ENCODE measurements at regions not wholly inside any gene's neighbourhood (a gene's known extent, or its start where the extent isn't known, plus 50 kb on each side); places are given as distances from the start of the nearest gene placed in this dataset.

DNA sequence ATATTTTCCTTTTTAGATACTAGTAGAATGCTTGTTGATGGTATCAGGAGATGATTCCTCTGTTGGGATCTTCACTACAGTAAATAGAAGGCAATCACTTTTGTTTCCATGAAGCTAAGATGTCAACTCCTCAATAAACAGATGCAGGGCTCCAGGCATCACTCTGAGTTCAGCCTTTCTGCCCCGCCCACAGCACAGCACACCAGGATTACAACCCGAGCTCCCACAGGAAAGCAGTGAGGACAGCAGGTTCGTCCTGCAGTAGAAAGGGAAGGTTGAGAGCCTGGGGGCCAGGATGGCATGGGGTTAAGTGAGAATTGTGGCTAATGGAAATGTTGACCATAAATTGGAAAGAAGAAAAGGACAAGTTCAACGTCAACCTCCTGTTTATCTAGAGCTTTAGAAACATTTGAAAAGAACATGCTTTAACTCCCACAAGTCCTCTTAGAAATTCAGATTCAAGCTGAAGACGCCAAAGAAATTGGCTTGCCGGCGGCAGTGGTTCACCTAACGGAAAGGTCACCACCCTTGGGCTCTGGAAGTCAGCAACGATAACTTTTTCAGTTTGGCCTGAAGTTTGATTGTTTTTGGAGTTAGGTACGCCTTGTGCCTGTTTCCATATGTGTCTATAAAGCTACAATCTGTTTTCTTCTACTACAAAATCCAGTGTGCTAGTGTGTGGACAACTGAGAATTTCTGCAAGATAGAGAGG lies 144.4 kb upstream of the PDE10A start:
- H3K27ac ChIP-seq: no peak overlapping the region
- no peaks in the 10 kb centered on the region for H4K20me1 ChIP-seq (ENCODE audit: insufficient read depth)
- no peaks in the 10 kb centered on the region for H3K79me2 ChIP-seq (ENCODE audit: insufficient read depth)
- H2AFZ ChIP-seq: no peak overlapping the region
- in situ Hi-C loops (cut with MboI): no loop called here
- no peaks in the 10 kb centered on the region for H3K9me2 ChIP-seq (ENCODE audit: insufficient read depth)
- 6% methylated on average over 10 of the region's 10 CpGs for WGBS, 2 experiments (ENCODE audit: low coverage in 1 of 2, low lambda C conversion rate in 2 of 2, missing lambda C conversion rate in 2 of 2)
- H3F3A ChIP-seq (ENCODE audit: insufficient read depth): no peaks in the 10 kb centered on the region
- TF ChIP-seq EZH2phosphoT487 (IDR thresholded peaks at IDR 0.05; ENCODE audit: insufficient read depth, low read depth) (no peak), EZH2 (IDR thresholded peaks at IDR 0.05; ENCODE audit: insufficient read depth, poor library complexity, severe bottlenecking) (no peak)
- no peaks in the 10 kb centered on the region for H3K27me3 ChIP-seq (replicated peaks; ENCODE audit: insufficient read depth)
- H3K4me3 ChIP-seq: no peak overlapping the region
- H3K9ac ChIP-seq: no peak overlapping the region
- H3K4me2 ChIP-seq (ENCODE audit: unreplicated experiment): no peak overlapping the region
- DNase-seq: no peak
- no peaks in the 10 kb centered on the region for H3K9me3 ChIP-seq (ENCODE audit: low read depth)
- no peaks in the 10 kb centered on the region for H3K4me1 ChIP-seq (ENCODE audit: insufficient read depth)
- H3K36me3 ChIP-seq (ENCODE audit: low read depth): no peaks in the 10 kb centered on the region

DNA sequence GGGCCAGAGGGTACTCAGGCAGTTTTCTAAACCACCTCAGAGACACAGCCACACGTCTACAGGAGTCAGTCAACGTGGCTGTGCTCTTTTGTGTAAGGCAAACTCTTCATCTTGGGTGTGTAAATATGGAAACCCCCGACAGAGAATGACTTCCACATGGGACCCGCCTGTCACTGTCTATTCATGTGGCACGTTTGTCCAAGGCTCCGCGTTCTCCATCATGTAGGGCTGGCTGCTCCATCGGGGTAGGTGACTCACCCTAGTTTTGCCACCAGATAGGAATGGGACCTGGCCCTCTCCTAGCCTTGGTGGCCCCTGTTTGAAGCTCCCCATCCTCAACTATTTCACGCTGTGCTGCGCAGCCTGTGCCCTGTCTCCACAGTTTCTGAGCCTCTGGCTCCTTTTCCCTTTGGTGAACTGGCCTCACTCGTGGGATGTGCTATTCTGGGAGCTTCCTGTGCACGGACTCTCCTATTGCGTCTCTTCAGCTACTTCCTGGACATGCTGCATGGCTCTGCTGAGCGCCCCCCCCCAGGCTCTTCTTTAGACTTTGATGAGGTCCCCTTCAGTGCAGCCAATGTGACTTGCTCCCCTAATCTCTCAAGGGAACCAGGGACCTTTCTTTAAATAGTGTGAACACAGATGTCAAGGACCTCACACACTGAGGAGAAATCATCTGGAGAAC lies 143.2 kb upstream of the PDE10A start:
- H3K4me1 ChIP-seq (ENCODE audit: insufficient read depth): no peaks in the 10 kb centered on the region
- TF ChIP-seq EZH2phosphoT487 (IDR thresholded peaks at IDR 0.05; ENCODE audit: insufficient read depth, low read depth) (no peak), EZH2 (IDR thresholded peaks at IDR 0.05; ENCODE audit: insufficient read depth, poor library complexity, severe bottlenecking) (no peak)
- H3K9me3 ChIP-seq (ENCODE audit: low read depth): no peaks in the 10 kb centered on the region
- no peaks in the 10 kb centered on the region for H3F3A ChIP-seq (ENCODE audit: insufficient read depth)
- H3K27me3 ChIP-seq (replicated peaks; ENCODE audit: insufficient read depth): no peaks in the 10 kb centered on the region
- H3K9me2 ChIP-seq (ENCODE audit: insufficient read depth): no peaks in the 10 kb centered on the region
- DNase-seq: no peak
- no peak overlapping the region for H3K9ac ChIP-seq
- H4K20me1 ChIP-seq (ENCODE audit: insufficient read depth): no peaks in the 10 kb centered on the region
- WGBS, 2 experiments (ENCODE audit: low coverage in 1 of 2, low lambda C conversion rate in 2 of 2, missing lambda C conversion rate in 2 of 2): 32 to 34% methylated on average over 14 of the region's 14 CpGs
- H3K4me2 ChIP-seq (ENCODE audit: unreplicated experiment): no peak overlapping the region
- no peaks in the 10 kb centered on the region for H3K36me3 ChIP-seq (ENCODE audit: low read depth)
- H3K4me3 ChIP-seq: no peak overlapping the region
- H2AFZ ChIP-seq: no peak overlapping the region
- H3K79me2 ChIP-seq (ENCODE audit: insufficient read depth): no peaks in the 10 kb centered on the region
- in situ Hi-C loops (cut with MboI): no loop called here
- no peak overlapping the region for H3K27ac ChIP-seq

DNA sequence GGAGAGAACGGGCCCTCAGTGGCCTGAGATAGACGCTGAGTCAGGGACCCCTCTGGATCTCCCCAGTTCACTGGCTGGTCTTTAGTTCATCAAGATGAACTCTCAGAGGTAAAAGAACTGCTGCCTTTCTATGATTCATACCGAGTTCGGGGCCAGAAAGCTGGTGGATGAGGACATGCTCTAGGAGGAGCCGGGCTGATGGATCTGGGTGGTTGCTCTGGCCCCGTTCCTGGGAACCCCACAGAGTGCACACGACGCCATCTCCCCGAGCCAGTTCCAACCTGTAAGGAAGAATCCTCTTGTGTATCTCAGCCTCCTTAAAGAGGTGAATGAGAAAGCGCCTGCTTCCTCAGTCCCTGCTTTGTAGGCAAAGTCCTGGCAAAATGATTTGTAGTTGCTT lies 142.6 kb upstream of the PDE10A start:
- Histone ChIP-seq H4K20me1 (ENCODE audit: insufficient read depth) (no peaks in the 10 kb centered on the region), H3K4me3 (no peak overlapping the region), H3K4me1 (ENCODE audit: insufficient read depth) (no peaks in the 10 kb centered on the region), H3F3A (ENCODE audit: insufficient read depth) (no peaks in the 10 kb centered on the region), H3K9me2 (ENCODE audit: insufficient read depth) (no peaks in the 10 kb centered on the region), H3K36me3 (ENCODE audit: low read depth) (no peaks in the 10 kb centered on the region), H3K9ac (no peak overlapping the region), H3K9me3 (ENCODE audit: low read depth) (no peaks in the 10 kb centered on the region), H2AFZ (no peak overlapping the region), H3K27me3 (replicated peaks; ENCODE audit: insufficient read depth) (no peaks in the 10 kb centered on the region), H3K79me2 (ENCODE audit: insufficient read depth) (no peaks in the 10 kb centered on the region), H3K4me2 (ENCODE audit: unreplicated experiment) (no peak overlapping the region), H3K27ac (no peak overlapping the region)
- in situ Hi-C loops (cut with MboI): no loop called here
- TF ChIP-seq EZH2phosphoT487 (IDR thresholded peaks at IDR 0.05; ENCODE audit: insufficient read depth, low read depth) (no peak), EZH2 (IDR thresholded peaks at IDR 0.05; ENCODE audit: insufficient read depth, poor library complexity, severe bottlenecking) (no peak)
- no peak for DNase-seq
- 25 to 27% methylated on average over 10 of the region's 10 CpGs for WGBS, 2 experiments (ENCODE audit: low coverage in 1 of 2, low lambda C conversion rate in 2 of 2, missing lambda C conversion rate in 2 of 2)

DNA sequence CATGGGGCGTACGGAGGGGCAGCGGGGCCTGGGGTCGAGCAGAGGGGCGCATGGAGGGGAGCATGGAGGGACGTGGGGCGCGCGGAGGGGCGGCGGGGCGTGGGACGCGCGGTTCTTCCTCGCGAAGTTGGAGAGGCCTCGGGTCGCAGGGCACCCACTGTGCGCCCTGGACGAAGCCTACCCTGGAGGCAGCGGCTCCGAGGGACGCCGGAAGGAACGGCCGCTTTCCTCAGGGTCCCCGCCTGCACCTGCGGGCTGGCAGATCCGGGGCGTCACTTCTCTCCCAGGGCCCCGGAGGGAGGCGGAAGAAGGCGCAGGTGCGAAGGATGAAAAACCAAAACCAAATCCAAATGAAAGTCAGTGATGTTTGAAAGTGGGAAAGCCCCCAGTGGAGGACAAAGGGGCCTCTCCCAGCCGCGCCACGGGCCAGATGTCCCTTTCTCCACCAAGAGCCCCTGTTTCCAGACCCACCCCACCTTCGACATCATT lies 142.1 kb upstream of the PDE10A start:
- Histone ChIP-seq H3K27ac (no peak overlapping the region), H3K4me1 (ENCODE audit: insufficient read depth) (no peaks in the 10 kb centered on the region), H3K9ac (no peak overlapping the region), H3K9me2 (ENCODE audit: insufficient read depth) (no peaks in the 10 kb centered on the region), H3K79me2 (ENCODE audit: insufficient read depth) (no peaks in the 10 kb centered on the region), H3K27me3 (replicated peaks; ENCODE audit: insufficient read depth) (no peaks in the 10 kb centered on the region), H3K4me3 (no peak overlapping the region), H3K36me3 (ENCODE audit: low read depth) (no peaks in the 10 kb centered on the region), H3F3A (ENCODE audit: insufficient read depth) (no peaks in the 10 kb centered on the region), H3K9me3 (ENCODE audit: low read depth) (no peaks in the 10 kb centered on the region), H3K4me2 (ENCODE audit: unreplicated experiment) (no peak overlapping the region), H2AFZ (no peak overlapping the region), H4K20me1 (ENCODE audit: insufficient read depth) (no peaks in the 10 kb centered on the region)
- TF ChIP-seq EZH2 (IDR thresholded peaks at IDR 0.05; ENCODE audit: insufficient read depth, poor library complexity, severe bottlenecking) (no peak), EZH2phosphoT487 (IDR thresholded peaks at IDR 0.05; ENCODE audit: insufficient read depth, low read depth) (no peak)
- no peak for DNase-seq
- WGBS, 2 experiments (ENCODE audit: low coverage in 1 of 2, low lambda C conversion rate in 2 of 2, missing lambda C conversion rate in 2 of 2): 14 to 34% methylated on average over 16 to 39 of the region's 39 CpGs
- in situ Hi-C loops (cut with MboI): no loop called here
